Uterus (tissue), 3 donors: ENCODE measurements at regions not wholly inside any gene's neighbourhood (a gene's known extent, or its start where the extent isn't known, plus 50 kb on each side); places are given as distances from the start of the nearest gene placed in this dataset.

Source experiments
- DNase-seq, 2 donors: peaks; one replicate each; pipeline ENCODE4 v3.0.0-alpha.2; 2019 to 2020
- H3K27ac ChIP-seq, 2 donors: fragments of 200-600 bp; sonication (generic); 1 replicate in 1 of 2; 2 replicates in 1 of 2; pipeline ENCODE4 v1.5.1; 2016 to 2018
- H3K27me3 ChIP-seq, 2 donors: fragments of 200-600 bp; sonication (generic); one replicate each; pipeline ENCODE4 v1.5.1; 2018 to 2019; ENCODE audit warnings: control low read depth in 1 of 2
- H3K36me3 ChIP-seq, 2 donors: fragments of 200-600 bp; sonication (generic); one replicate each; pipeline ENCODE4 v1.5.1; 2019; ENCODE audit warnings: control low read depth in 1 of 2
- H3K4me1 ChIP-seq, 2 donors: fragments of 200-600 bp; sonication (generic); one replicate each; pipeline ENCODE4 v1.5.1; 2018 to 2019; ENCODE audit warnings: control low read depth in 1 of 2
- H3K4me3 ChIP-seq, 2 donors: fragments of 200-600 bp; sonication (generic); 1 replicate in 1 of 2; 2 replicates in 1 of 2; pipeline ENCODE4 v1.5.1; 2018 to 2019; ENCODE audit warnings: mild to moderate bottlenecking in 1 of 2
- H3K9me3 ChIP-seq, 2 donors: fragments of 200-600 bp; sonication (generic); one replicate each; pipeline ENCODE4 v1.5.1; 2019; ENCODE audit warnings: control low read depth in 1 of 2
- CTCF ChIP-seq, 4 experiments: fragments of 200-600 bp in 2 of 4; fragments of 450-650 bp in 2 of 4; sonication (generic) in 2 of 4; IDR thresholded peaks; one replicate each; pipeline ENCODE4 v1.5.1; 2016 to 2019; ENCODE audit warnings: antibody characterized with exemption in 4 of 4, mild to moderate bottlenecking in 2 of 4, moderate library complexity in 1 of 4
- POLR2A ChIP-seq, 2 donors: fragments of 450-650 bp; IDR thresholded peaks; one replicate each; pipeline ENCODE4 v1.6.1; 2016; ENCODE audit warnings: antibody characterized with exemption in 2 of 2, mild to moderate bottlenecking in 1 of 2, moderate library complexity in 1 of 2
- intact Hi-C: fragments of 100-400 bp; cut with DNase I; formaldehyde crosslinking; loops from one replicate; pipeline ENCODE4 v1.15.1; 2023; ENCODE audit warnings: low total_unique reads
- donor health status: DM: yes; HTN: yes; CAD: no.

DNA sequence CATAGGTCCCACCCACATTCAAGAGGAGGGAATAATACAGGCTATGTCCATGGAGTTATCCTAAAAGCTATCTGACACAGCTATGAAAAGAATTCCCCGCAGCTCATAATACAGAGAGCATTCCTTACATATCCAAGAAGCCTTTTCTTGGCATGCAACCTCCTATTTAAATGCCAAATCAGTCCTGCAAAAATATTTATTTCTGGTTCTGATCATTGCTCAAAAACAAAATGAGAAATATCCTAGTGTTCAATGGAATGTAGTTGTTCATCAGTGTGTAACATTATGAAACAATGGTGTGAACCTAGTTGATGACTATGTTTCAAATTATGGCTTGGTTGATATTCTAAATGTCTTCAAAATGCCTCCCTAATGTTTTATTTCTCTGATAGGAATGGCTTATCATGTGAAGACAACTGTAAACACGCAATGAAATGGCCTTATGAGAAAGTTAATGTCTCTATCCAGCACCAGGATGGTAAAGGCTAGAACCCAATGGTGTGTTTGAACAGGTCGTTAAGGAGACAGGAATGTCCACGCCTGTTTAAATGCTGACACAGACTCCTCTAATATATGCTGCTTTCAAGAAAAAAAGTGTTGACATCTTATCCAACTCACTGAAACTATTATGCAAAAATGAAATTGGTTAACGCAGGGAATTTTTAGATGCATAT lies 126.7 kb upstream of the CDH6 start:
- intact Hi-C loops = no loop called here
- no peaks in the 10 kb centered on the region for H3K9me3 ChIP-seq
- no peaks in the 10 kb centered on the region for H3K27me3 ChIP-seq
- H3K4me1 ChIP-seq = no peaks in the 10 kb centered on the region
- TF ChIP-seq POLR2A (IDR thresholded peaks at IDR 0.05) (no peak), CTCF (IDR thresholded peaks at IDR 0.05) (no peak)
- H3K27ac ChIP-seq = no peak overlapping the region
- DNase-seq = no peak
- H3K4me3 ChIP-seq = no peak overlapping the region
- no peaks in the 10 kb centered on the region for H3K36me3 ChIP-seq

DNA sequence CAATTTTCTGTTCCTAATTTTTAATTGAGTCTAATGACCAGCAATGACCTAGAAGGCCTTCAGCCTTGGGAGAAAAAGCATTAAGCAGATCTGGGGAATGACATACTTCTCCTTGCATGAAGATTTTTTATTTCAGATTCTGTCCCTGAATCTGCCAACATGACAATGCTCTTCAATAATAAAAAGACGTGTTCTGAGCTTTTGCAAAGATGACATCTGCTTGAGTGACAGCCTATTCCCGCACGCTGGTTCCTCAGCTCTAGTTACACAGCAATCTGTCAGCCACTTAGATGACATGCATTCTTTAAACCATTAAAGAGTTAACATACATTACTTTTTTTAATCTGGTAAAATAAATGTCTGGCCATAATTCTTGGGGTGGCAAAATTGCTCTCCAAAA lies 129.3 kb upstream of the CDH6 start:
- H3K4me1 ChIP-seq = no peaks in the 10 kb centered on the region
- H3K27ac ChIP-seq = no peak overlapping the region
- H3K9me3 ChIP-seq = no peaks in the 10 kb centered on the region
- DNase-seq = no peak
- no peaks in the 10 kb centered on the region for H3K36me3 ChIP-seq
- H3K27me3 ChIP-seq = no peaks in the 10 kb centered on the region
- H3K4me3 ChIP-seq = no peak overlapping the region
- TF ChIP-seq POLR2A (IDR thresholded peaks at IDR 0.05) (no peak), CTCF (IDR thresholded peaks at IDR 0.05) (no peak)
- intact Hi-C loops = no loop called here

- TF ChIP-seq CTCF (IDR thresholded peaks at IDR 0.05) (no peak), POLR2A (IDR thresholded peaks at IDR 0.05) (no peak)
- DNase-seq = no peak
- Histone ChIP-seq H3K27me3 (no peaks in the 10 kb centered on the region), H3K27ac (no peak overlapping the region), H3K36me3 (no peaks in the 10 kb centered on the region), H3K4me3 (no peak overlapping the region), H3K4me1 (no peaks in the 10 kb centered on the region), H3K9me3 (no peaks in the 10 kb centered on the region)
- intact Hi-C loops = no loop called here
Observed at GRCh38 chr5:31062902-31063580, 130.4 kb upstream of the CDH6 start.

- no peaks in the 10 kb centered on the region for H3K27me3 ChIP-seq
- no peaks in the 10 kb centered on the region for H3K4me1 ChIP-seq
- H3K9me3 ChIP-seq = no peaks in the 10 kb centered on the region
- DNase-seq = no peak
- intact Hi-C loops = no loop called here
- H3K27ac ChIP-seq = no peak overlapping the region
- H3K4me3 ChIP-seq = no peak overlapping the region
- H3K36me3 ChIP-seq = no peaks in the 10 kb centered on the region
- TF ChIP-seq POLR2A (IDR thresholded peaks at IDR 0.05) (no peak), CTCF (IDR thresholded peaks at IDR 0.05) (no peak)
Observed at GRCh38 chr5:31059889-31060288, 133.6 kb upstream of the CDH6 start.

GRCh38 chr5:31054453-31054852 lies 139.0 kb upstream of the CDH6 start:
- intact Hi-C loops = no loop called here
- Histone ChIP-seq H3K9me3 (no peaks in the 10 kb centered on the region), H3K36me3 (no peaks in the 10 kb centered on the region), H3K27ac (no peak overlapping the region), H3K27me3 (no peaks in the 10 kb centered on the region), H3K4me1 (no peaks in the 10 kb centered on the region), H3K4me3 (no peak overlapping the region)
- DNase-seq = no peak
- no peak for TF ChIP-seq POLR2A (IDR thresholded peaks at IDR 0.05)
- TF ChIP-seq CTCF (IDR thresholded peaks at IDR 0.05) = no peak
